Adipocyte (in vitro differentiated cells): ENCODE measurements at regions not wholly inside any gene's neighbourhood (a gene's known extent, or its start where the extent isn't known, plus 50 kb on each side); places are given as distances from the start of the nearest gene placed in this dataset.
"Not testable (repeated sequence)": the region's sequence is repeated elsewhere in the genome, so short reads cannot be mapped to it uniquely, and the experiment has no call there.

Experiments used
- DNase-seq: peaks from one replicate; pipeline ENCODE4 v3.0.0-alpha.2; 2015; ENCODE audit warnings: low read depth
- H3K27me3 ChIP-seq: replicated peaks from 2 replicates; pipeline ENCODE4 v1.7.0; 2013; ENCODE audit warnings: mild to moderate bottlenecking, low read length, moderate library complexity; ENCODE audit not compliant: control insufficient read depth, insufficient read depth
- H3K36me3 ChIP-seq: 2 replicates; pipeline ENCODE4 v1.7.0; 2013; ENCODE audit warnings: low read length, mild to moderate bottlenecking, moderate library complexity; ENCODE audit not compliant: control insufficient read depth, insufficient read depth, severe bottlenecking
- H3K4me1 ChIP-seq: 2 replicates; pipeline ENCODE4 v1.7.0; 2013; ENCODE audit warnings: mild to moderate bottlenecking, low read length, moderate library complexity; ENCODE audit not compliant: control insufficient read depth, insufficient read depth
- H3K4me3 ChIP-seq: 2 replicates; pipeline ENCODE4 v1.7.0; 2013; ENCODE audit warnings: mild to moderate bottlenecking, low read length, moderate library complexity
- H3K9ac ChIP-seq: 2 replicates; pipeline ENCODE4 v1.7.0; 2013; ENCODE audit warnings: mild to moderate bottlenecking, low read length, moderate library complexity
- H3K9me3 ChIP-seq: 2 replicates; pipeline ENCODE4 v1.7.0; 2013; ENCODE audit warnings: mild to moderate bottlenecking, low read length, moderate library complexity; ENCODE audit not compliant: control insufficient read depth

GRCh38 chr18:6572192-6572591, 157.3 kb upstream of the ARHGAP28 start:
- not testable (repeated sequence) for H3K4me3 ChIP-seq, DNase-seq, H3K9me3 ChIP-seq, H3K4me1 ChIP-seq, H3K9ac ChIP-seq, H3K27me3 ChIP-seq, H3K36me3 ChIP-seq

GRCh38 chr18:6574631-6575030, 154.9 kb upstream of the ARHGAP28 start:
- H3K27me3 ChIP-seq: no peaks in the 10 kb centered on the region
- H3K9me3 ChIP-seq: no peaks in the 10 kb centered on the region
- no peak for DNase-seq
- H3K4me1 ChIP-seq: no peaks in the 10 kb centered on the region
- no peaks in the 10 kb centered on the region for H3K36me3 ChIP-seq
- no peak overlapping the region for H3K4me3 ChIP-seq
- no peak overlapping the region for H3K9ac ChIP-seq

GRCh38 chr18:6575908-6576307, 153.6 kb upstream of the ARHGAP28 start:
- Histone ChIP-seq H3K27me3 (no peaks in the 10 kb centered on the region), H3K9ac (no peak overlapping the region), H3K4me3 (no peak overlapping the region), H3K36me3 (no peaks in the 10 kb centered on the region), H3K4me1 (no peaks in the 10 kb centered on the region), H3K9me3 (no peaks in the 10 kb centered on the region)
- DNase-seq: no peak

GRCh38 chr18:6576718-6577375, 152.7 kb upstream of the ARHGAP28 start:
- H3K9ac ChIP-seq: no peak overlapping the region
- DNase-seq: no peak
- no peaks in the 10 kb centered on the region for H3K9me3 ChIP-seq
- no peaks in the 10 kb centered on the region for H3K4me1 ChIP-seq
- no peaks in the 10 kb centered on the region for H3K27me3 ChIP-seq
- H3K4me3 ChIP-seq: no peak overlapping the region
- H3K36me3 ChIP-seq: no peaks in the 10 kb centered on the region

GRCh38 chr18:6578686-6579085, 150.8 kb upstream of the ARHGAP28 start:
- Histone ChIP-seq H3K4me3 (no peak overlapping the region), H3K27me3 (peaks cover 3% of the 10 kb centered on the region), H3K9me3 (peaks cover 1% of the 10 kb centered on the region), H3K9ac (no peak overlapping the region), H3K36me3 (no peaks in the 10 kb centered on the region), H3K4me1 (no peaks in the 10 kb centered on the region)
- no peak for DNase-seq

- Histone ChIP-seq H3K4me3 (no peak overlapping the region), H3K36me3 (no peaks in the 10 kb centered on the region), H3K27me3 (peaks cover 3% of the 10 kb centered on the region), H3K9me3 (peaks cover 6% of the 10 kb centered on the region), H3K4me1 (no peaks in the 10 kb centered on the region), H3K9ac (no peak overlapping the region)
- no peak for DNase-seq
These were observed 150.0 kb upstream of the ARHGAP28 start for GRCh38 chr18:6579486-6579885.

- H3K9ac ChIP-seq: no peak overlapping the region
- H3K9me3 ChIP-seq: peaks cover 6% of the 10 kb centered on the region
- no peaks in the 10 kb centered on the region for H3K4me1 ChIP-seq
- DNase-seq: no peak
- no peaks in the 10 kb centered on the region for H3K36me3 ChIP-seq
- H3K4me3 ChIP-seq: no peak overlapping the region
- H3K27me3 ChIP-seq: peaks cover 3% of the 10 kb centered on the region
These were observed 149.1 kb upstream of the ARHGAP28 start for GRCh38 chr18:6580401-6580800.

GRCh38 chr18:6589923-6590322, 139.6 kb upstream of the ARHGAP28 start:
- H3K4me3 ChIP-seq: no peak overlapping the region
- H3K4me1 ChIP-seq: peaks cover 17% of the 10 kb centered on the region
- no peaks in the 10 kb centered on the region for H3K27me3 ChIP-seq
- H3K36me3 ChIP-seq: no peaks in the 10 kb centered on the region
- no peaks in the 10 kb centered on the region for H3K9me3 ChIP-seq
- H3K9ac ChIP-seq: no peak overlapping the region
- peak; percentile 7 for DNase-seq

GRCh38 chr18:6590326-6590725, 139.2 kb upstream of the ARHGAP28 start:
- Histone ChIP-seq H3K4me3 (no peak overlapping the region), H3K27me3 (no peaks in the 10 kb centered on the region), H3K36me3 (no peaks in the 10 kb centered on the region), H3K9me3 (no peaks in the 10 kb centered on the region), H3K4me1 (peaks cover 17% of the 10 kb centered on the region), H3K9ac (no peak overlapping the region)
- DNase-seq: peak; percentile 4

GRCh38 chr18:6591491-6591890, 138.0 kb upstream of the ARHGAP28 start:
- no peak for DNase-seq
- Histone ChIP-seq H3K36me3 (no peaks in the 10 kb centered on the region), H3K9ac (no peak overlapping the region), H3K4me1 (peaks cover 17% of the 10 kb centered on the region), H3K4me3 (no peak overlapping the region), H3K9me3 (no peaks in the 10 kb centered on the region), H3K27me3 (no peaks in the 10 kb centered on the region)

GRCh38 chr18:6592522-6592921, 137.0 kb upstream of the ARHGAP28 start:
- H3K36me3 ChIP-seq: no peaks in the 10 kb centered on the region
- H3K4me3 ChIP-seq: no peak overlapping the region
- DNase-seq: no peak
- no peaks in the 10 kb centered on the region for H3K27me3 ChIP-seq
- H3K9ac ChIP-seq: no peak overlapping the region
- H3K9me3 ChIP-seq: no peaks in the 10 kb centered on the region
- peaks cover 17% of the 10 kb centered on the region for H3K4me1 ChIP-seq
